Stimulated activated CD8-positive, alpha-beta memory T cell treated with anti-CD3 and anti-CD28 coated beads, Interleukin-7, amount 100 ng/mL, for 24 hours (primary cell): ENCODE measurements at regions not wholly inside any gene's neighbourhood (a gene's known extent, or its start where the extent isn't known, plus 50 kb on each side); places are given as distances from the start of the nearest gene placed in this dataset.
"Not testable (repeated sequence)": the region's sequence is repeated elsewhere in the genome, so short reads cannot be mapped to it uniquely, and the experiment has no call there.

ENCODE experiments used
- DNase-seq: peaks from one replicate; pipeline ENCODE4 v3.0.0-alpha.2; 2020; ENCODE audit warnings: low read depth

GRCh38 chr16:73108195-73108963 is 60.5 kb upstream of the ZFHX3 start:
- DNase-seq = no peak

- no peak for DNase-seq
These were observed 59.4 kb upstream of the ZFHX3 start for GRCh38 chr16:73107371-73107770.

- DNase-seq = no peak
These were observed 58.6 kb upstream of the ZFHX3 start for GRCh38 chr16:73106329-73107034.

- no peak for DNase-seq
These were observed 53.6 kb upstream of the ZFHX3 start for GRCh38 chr16:73101568-73101967.

- DNase-seq = not testable (repeated sequence)
These were observed 51.7 kb upstream of the ZFHX3 start for GRCh38 chr16:73099601-73100000.
